IMR-90 (cell line): ENCODE measurements at regions not wholly inside any gene's neighbourhood (a gene's known extent, or its start where the extent isn't known, plus 50 kb on each side); places are given as distances from the start of the nearest gene placed in this dataset.

Source experiments
- ATAC-seq: fragments of 200-7000 bp; cut with Tn5 transposase; 2 replicates; pipeline ENCODE4 v1.9.1; 2020; ENCODE audit warnings: low read depth, mild to moderate bottlenecking, moderate library complexity
- BruUV-seq: library from RNA; stranded (reverse); fragments of 400-500 nt; replicated peaks from 2 replicates; lab custom pipeline; 2021; lab: Mats Ljungman, UMichigan
- CTCF ChIA-PET: fragments of 300-600 bp; formaldehyde crosslinking; extraction: SDS; loops from one replicate; lab custom pipeline; 2021; ENCODE audit warnings: antibody characterized with exemption; lab: Yijun Ruan, JAX
- POLR2A ChIA-PET: fragments of 300-600 bp; sonication (Branson Sonifier 250); formaldehyde crosslinking; loops from one replicate; lab custom pipeline; 2022; ENCODE audit warnings: antibody characterized with exemption; ENCODE audit not compliant: unreplicated experiment; lab: Charles Lee
- DNase-seq: peaks from one replicate; pipeline ENCODE4 v3.0.0; 2013
- H2AFZ ChIP-seq: replicated peaks from 2 replicates; pipeline ENCODE3; 2013; ENCODE audit warnings: low read length, mild to moderate bottlenecking; ENCODE audit not compliant: poor library complexity
- H2AK5ac ChIP-seq: 2 replicates; pipeline ENCODE4 v1.6.1; 2013; ENCODE audit warnings: low read depth, low read length, inconsistent platforms
- H2AK9ac ChIP-seq: replicated peaks from 2 replicates; pipeline ENCODE3; 2013; ENCODE audit warnings: mild to moderate bottlenecking, low read depth, low read length, moderate library complexity; ENCODE audit not compliant: poor library complexity
- H2BK120ac ChIP-seq: 2 replicates; pipeline ENCODE4 v1.6.1; 2013; ENCODE audit warnings: low read depth, low read length, inconsistent platforms
- H2BK15ac ChIP-seq: 3 replicates; pipeline ENCODE4 v1.6.1; 2013; ENCODE audit warnings: low read depth, low read length, inconsistent platforms
- H2BK20ac ChIP-seq: 2 replicates; pipeline ENCODE4 v1.6.1; 2013; ENCODE audit warnings: low read depth, mild to moderate bottlenecking, inconsistent platforms, low read length, moderate library complexity
- H2BK5ac ChIP-seq: 2 replicates; pipeline ENCODE4 v1.6.1; 2013; ENCODE audit warnings: mild to moderate bottlenecking, low read depth, low read length, inconsistent platforms; ENCODE audit not compliant: poor library complexity, severe bottlenecking
- H3K14ac ChIP-seq: replicated peaks from 2 replicates; pipeline ENCODE4 v1.6.1; 2013; ENCODE audit warnings: low read depth, low read length, inconsistent platforms
- H3K18ac ChIP-seq: 2 replicates; pipeline ENCODE4 v1.6.1; 2013; ENCODE audit warnings: low read depth, low read length, control low read depth
- H3K23ac ChIP-seq: 2 replicates; pipeline ENCODE4 v1.6.1; 2013; ENCODE audit warnings: low read depth, low read length, inconsistent platforms
- H3K27ac ChIP-seq: 2 replicates; pipeline ENCODE4 v1.5.1; 2013; ENCODE audit warnings: mild to moderate bottlenecking, control low read depth, low read length; ENCODE audit not compliant: insufficient read depth
- H3K27me3 ChIP-seq: 2 replicates; pipeline ENCODE4 v1.6.1; 2013; ENCODE audit warnings: low read length; ENCODE audit not compliant: control insufficient read depth, insufficient read depth
- H3K36me3 ChIP-seq: 2 replicates; pipeline ENCODE4 v1.6.1; 2013; ENCODE audit warnings: low read length, mixed read lengths; ENCODE audit not compliant: control insufficient read depth, insufficient read depth
- H3K4ac ChIP-seq: 2 replicates; pipeline ENCODE4 v1.6.1; 2013; ENCODE audit warnings: low read depth, low read length, inconsistent platforms
- H3K4me1 ChIP-seq: 2 replicates; pipeline ENCODE4 v1.6.1; 2013; ENCODE audit warnings: low read length, mixed read lengths; ENCODE audit not compliant: control insufficient read depth, insufficient read depth
- H3K4me2 ChIP-seq: 2 replicates; pipeline ENCODE4 v1.6.1; 2013; ENCODE audit warnings: low read depth, mild to moderate bottlenecking, control low read depth, low read length, moderate library complexity
- H3K4me3 ChIP-seq: 2 replicates; pipeline ENCODE4 v1.5.1; 2013; ENCODE audit warnings: low read depth, mild to moderate bottlenecking, control low read depth, low read length, moderate library complexity; ENCODE audit not compliant: insufficient read depth
- H3K56ac ChIP-seq: 2 replicates; pipeline ENCODE4 v1.6.1; 2013; ENCODE audit warnings: low read length, inconsistent platforms; ENCODE audit not compliant: insufficient read depth; ENCODE audit errors: extremely low read depth
- H3K79me1 ChIP-seq, 2 experiments: 2 replicates each; pipeline ENCODE4 v1.6.1; 2013; ENCODE audit warnings: low read length in 2 of 2, inconsistent platforms in 1 of 2, low read depth in 1 of 2
- H3K9ac ChIP-seq: 2 replicates; pipeline ENCODE4 v1.6.1; 2013; ENCODE audit warnings: low read depth, low read length, control low read depth
- H3K9me1 ChIP-seq: 2 replicates; pipeline ENCODE4 v1.6.1; 2013; ENCODE audit warnings: low read length, inconsistent platforms; ENCODE audit not compliant: insufficient read depth
- H3K9me3 ChIP-seq: 2 replicates; pipeline ENCODE4 v1.6.1; 2013; ENCODE audit warnings: low read length; ENCODE audit not compliant: control insufficient read depth, insufficient read depth
- H4K20me1 ChIP-seq: 2 replicates; pipeline ENCODE4 v1.6.1; 2013; ENCODE audit warnings: low read length, inconsistent platforms; ENCODE audit not compliant: insufficient read depth
- H4K5ac ChIP-seq: 2 replicates; pipeline ENCODE4 v1.6.1; 2013; ENCODE audit warnings: mild to moderate bottlenecking, low read depth, low read length, control low read depth
- H4K8ac ChIP-seq, 2 experiments: 2 replicates each; pipeline ENCODE4 v1.6.1; 2013; ENCODE audit warnings: low read depth in 2 of 2, low read length in 2 of 2, control low read depth in 1 of 2, inconsistent platforms in 1 of 2
- H4K91ac ChIP-seq: 2 replicates; pipeline ENCODE4 v1.6.1; 2013; ENCODE audit warnings: low read depth, low read length, inconsistent platforms; ENCODE audit not compliant: insufficient read depth
- BHLHE40 ChIP-seq: fragments of 150-350 bp; IDR thresholded peaks from 2 replicates; pipeline ENCODE4 v1.6.1; 2016; ENCODE audit warnings: mild to moderate bottlenecking, low read depth, low read length
- CHD1 ChIP-seq: IDR thresholded peaks from 2 replicates; pipeline ENCODE4 v1.6.1; 2012; ENCODE audit warnings: low read depth, low read length, improper control_type of control experiment
- FOS ChIP-seq: fragments of 150-350 bp; IDR thresholded peaks from 2 replicates; pipeline ENCODE4 v1.6.1; 2016; ENCODE audit warnings: low read depth, low read length
- MAFK ChIP-seq: IDR thresholded peaks from 2 replicates; pipeline ENCODE4 v1.6.1; 2012; ENCODE audit warnings: low read depth, low read length, improper control_type of control experiment
- MAZ ChIP-seq: IDR thresholded peaks from 2 replicates; pipeline ENCODE4 v1.6.1; 2012; ENCODE audit warnings: low read depth, mild to moderate bottlenecking, low read length, improper control_type of control experiment, moderate library complexity, borderline replicate concordance
- MXI1 ChIP-seq: IDR thresholded peaks from 2 replicates; pipeline ENCODE4 v1.6.1; 2012; ENCODE audit warnings: low read depth, mild to moderate bottlenecking, low read length, moderate library complexity, borderline replicate concordance
- NFE2L2 ChIP-seq: fragments of 150-350 bp; IDR thresholded peaks from 2 replicates; pipeline ENCODE4 v1.6.1; 2016; ENCODE audit warnings: low read depth, mild to moderate bottlenecking, low read length
- RAD21 ChIP-seq: IDR thresholded peaks from 2 replicates; pipeline ENCODE4 v1.6.1; 2012; ENCODE audit warnings: low read length, improper control_type of control experiment
- SMC3 ChIP-seq: fragments of 150-350 bp; IDR thresholded peaks from 2 replicates; pipeline ENCODE4 v1.6.1; 2016; ENCODE audit warnings: low read depth, mild to moderate bottlenecking, antibody characterized with exemption, low read length, moderate library complexity
- dilution Hi-C: fragments of 300-500 bp; cut with HindIII; formaldehyde crosslinking; loops from one replicate; pipeline ENCODE4 v1.14.3; 2018; ENCODE audit warnings: low sequenced_read_pairs; ENCODE audit not compliant: unreplicated experiment
- in situ Hi-C: fragments of 300-500 bp; cut with MboI; formaldehyde crosslinking; loops from 3 replicates; pipeline ENCODE4 v1.14.3; 2019; ENCODE audit warnings: low sequenced_read_pairs, inconsistent platforms, mixed read lengths
- intact Hi-C: fragments of 100-400 bp; cut with micrococcal nuclease; formaldehyde crosslinking; loops from 2 replicates; pipeline ENCODE4 v1.10.0; 2022
- TF ChIP-seq, protein P1 (sequence below): fragments of 150-350 bp; IDR thresholded peaks from 2 replicates; pipeline ENCODE4 v1.6.1; 2017; ENCODE audit warnings: mild to moderate bottlenecking, antibody characterized with exemption, low read length, low read depth
- TF ChIP-seq, protein P2 (sequence below): conservative IDR thresholded peaks from 2 replicates; pipeline ENCODE4 v1.5.1; 2012; ENCODE audit warnings: mild to moderate bottlenecking, low read depth, low read length, improper control_type of control experiment

DNA sequence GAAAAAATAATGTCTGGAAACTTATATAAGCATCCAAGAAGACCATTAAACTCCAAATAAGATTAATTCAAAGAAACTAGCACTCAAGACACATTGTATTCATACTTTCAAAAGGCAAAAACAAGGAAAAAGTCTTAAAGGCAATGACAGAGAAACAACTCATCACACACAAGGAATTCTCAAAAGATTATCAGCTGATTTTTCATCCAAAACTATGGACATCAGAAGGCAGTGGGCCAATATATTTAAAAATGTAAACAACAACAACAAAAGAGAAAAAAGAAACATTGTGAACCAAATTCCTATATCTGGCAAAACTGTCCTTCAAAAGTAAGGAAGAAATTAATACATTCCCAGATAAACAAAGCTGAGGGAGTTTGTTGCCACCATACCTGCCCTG is 711.4 kb upstream of the GALNTL6 start:
- H2BK120ac ChIP-seq, result no peak overlapping the region
- dilution Hi-C loops (no loop called here), in situ Hi-C loops (no loop called here), intact Hi-C loops (no loop called here)
- H4K5ac ChIP-seq, result no peak overlapping the region
- H3K9ac ChIP-seq, result no peak overlapping the region
- H3K56ac ChIP-seq, result no peak overlapping the region
- no peak for DNase-seq
- no peak overlapping the region for H3K27ac ChIP-seq
- peaks cover 2% of the 10 kb centered on the region; the same call in 1 of the 2 replicates for H3K9me3 ChIP-seq
- no peak overlapping the region for H3K4me2 ChIP-seq
- POLR2A ChIA-PET, result no interaction called here
- no peak overlapping the region for H2BK20ac ChIP-seq
- no peak overlapping the region for H2AK9ac ChIP-seq
- no peak overlapping the region for H3K4ac ChIP-seq
- no peaks in the 10 kb centered on the region for H3K9me1 ChIP-seq
- no peak overlapping the region for H4K91ac ChIP-seq
- H3K4me3 ChIP-seq, result no peak overlapping the region
- no peak overlapping the region for H3K18ac ChIP-seq
- TF ChIP-seq SMC3 (no peak), MAZ (no peak), FOS (no peak), MXI1 (no peak), NFE2L2 (no peak), BHLHE40 (no peak), RAD21 (no peak), MAFK (no peak), CHD1 (no peak)
- TF ChIP-seq, protein P1, sequence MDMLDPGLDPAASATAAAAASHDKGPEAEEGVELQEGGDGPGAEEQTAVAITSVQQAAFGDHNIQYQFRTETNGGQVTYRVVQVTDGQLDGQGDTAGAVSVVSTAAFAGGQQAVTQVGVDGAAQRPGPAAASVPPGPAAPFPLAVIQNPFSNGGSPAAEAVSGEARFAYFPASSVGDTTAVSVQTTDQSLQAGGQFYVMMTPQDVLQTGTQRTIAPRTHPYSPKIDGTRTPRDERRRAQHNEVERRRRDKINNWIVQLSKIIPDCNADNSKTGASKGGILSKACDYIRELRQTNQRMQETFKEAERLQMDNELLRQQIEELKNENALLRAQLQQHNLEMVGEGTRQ, result no peak
- TF ChIP-seq, protein P2, sequence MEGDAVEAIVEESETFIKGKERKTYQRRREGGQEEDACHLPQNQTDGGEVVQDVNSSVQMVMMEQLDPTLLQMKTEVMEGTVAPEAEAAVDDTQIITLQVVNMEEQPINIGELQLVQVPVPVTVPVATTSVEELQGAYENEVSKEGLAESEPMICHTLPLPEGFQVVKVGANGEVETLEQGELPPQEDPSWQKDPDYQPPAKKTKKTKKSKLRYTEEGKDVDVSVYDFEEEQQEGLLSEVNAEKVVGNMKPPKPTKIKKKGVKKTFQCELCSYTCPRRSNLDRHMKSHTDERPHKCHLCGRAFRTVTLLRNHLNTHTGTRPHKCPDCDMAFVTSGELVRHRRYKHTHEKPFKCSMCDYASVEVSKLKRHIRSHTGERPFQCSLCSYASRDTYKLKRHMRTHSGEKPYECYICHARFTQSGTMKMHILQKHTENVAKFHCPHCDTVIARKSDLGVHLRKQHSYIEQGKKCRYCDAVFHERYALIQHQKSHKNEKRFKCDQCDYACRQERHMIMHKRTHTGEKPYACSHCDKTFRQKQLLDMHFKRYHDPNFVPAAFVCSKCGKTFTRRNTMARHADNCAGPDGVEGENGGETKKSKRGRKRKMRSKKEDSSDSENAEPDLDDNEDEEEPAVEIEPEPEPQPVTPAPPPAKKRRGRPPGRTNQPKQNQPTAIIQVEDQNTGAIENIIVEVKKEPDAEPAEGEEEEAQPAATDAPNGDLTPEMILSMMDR, result no peak
- no peak overlapping the region for H3K14ac ChIP-seq
- H3K4me1 ChIP-seq, result no peaks in the 10 kb centered on the region
- no peak for ATAC-seq
- no peaks in the 10 kb centered on the region for H3K79me1 ChIP-seq
- no peaks in the 10 kb centered on the region for H3K27me3 ChIP-seq
- H4K8ac ChIP-seq, result no peak overlapping the region
- H2AK5ac ChIP-seq, result no peak overlapping the region
- CTCF ChIA-PET, result interaction anchor here (0.9 kb wide), 1 partner anchor 9 kb away, joined by 3 read pairs; no protein-coding TSS in a partner anchor
- no peaks in the 10 kb centered on the region for H3K36me3 ChIP-seq
- H3K23ac ChIP-seq, result no peak overlapping the region
- BruUV-seq, result no TSS peak
- H2BK5ac ChIP-seq, result no peak overlapping the region
- H4K20me1 ChIP-seq, result no peaks in the 10 kb centered on the region
- H2AFZ ChIP-seq, result no peak overlapping the region
- no peak overlapping the region for H2BK15ac ChIP-seq
